GM12878 (cell line): ENCODE measurements at regions not wholly inside any gene's neighbourhood (a gene's known extent, or its start where the extent isn't known, plus 50 kb on each side); places are given as distances from the start of the nearest gene placed in this dataset.

ENCODE experiments used
- ATAC-seq: fragments of 200-7000 bp; cut with Tn5 transposase; 3 replicates; pipeline ENCODE4 v1.9.1; 2020; ENCODE audit warnings: mild to moderate bottlenecking, moderate library complexity
- BruUV-seq: library from RNA; stranded (reverse); fragments of 400-500 nt; replicated peaks from 2 replicates; lab custom pipeline; 2021; lab: Mats Ljungman, UMichigan
- CTCF ChIA-PET: fragments of 300-600 bp; sonication (Branson Sonifier 250); formaldehyde crosslinking; extraction: SDS; loops from one replicate; lab custom pipeline; 2021; ENCODE audit warnings: inconsistent platforms; lab: Yijun Ruan, JAX
- POLR2A ChIA-PET: fragments of 350-600 bp; formaldehyde crosslinking; extraction: SDS; loops from one replicate; lab custom pipeline; 2021; ENCODE audit warnings: inconsistent platforms; lab: Charles Lee
- RAD21 ChIA-PET: fragments of 300-600 bp; sonication (Branson Sonifier 250); formaldehyde crosslinking; loops from one replicate; lab custom pipeline; 2023; ENCODE audit warnings: antibody characterized with exemption; ENCODE audit not compliant: unreplicated experiment; lab: Charles Lee
- SMC1A ChIA-PET: fragments of 300-600 bp; sonication (Branson Sonifier 250); formaldehyde crosslinking; loops from one replicate; lab custom pipeline; 2023; ENCODE audit not compliant: unreplicated experiment, uncharacterized antibody; lab: Charles Lee
- DNase-seq: peaks from one replicate; pipeline ENCODE4 v3.0.0-alpha.2; 2011; ENCODE audit warnings: low read depth, low spot score
- FAIRE-seq: peaks from 3 replicates; lab custom pipeline; 2011; peaks lifted over from hg19 to GRCh38; lab: Jason Lieb, UNC
- H2AFZ ChIP-seq: 2 replicates; pipeline ENCODE4 v1.6.0; 2011; ENCODE audit warnings: low read depth, low read length, control low read depth; ENCODE audit not compliant: control insufficient read depth
- H3K27ac ChIP-seq: 2 replicates; pipeline ENCODE4 v1.5.1; 2011; ENCODE audit warnings: control low read depth; ENCODE audit not compliant: control insufficient read depth, insufficient read depth
- H3K27me3 ChIP-seq, 2 experiments: replicated peaks in 1 of 2; 2 replicates each; pipeline versions ENCODE4 v1.6.0 to v1.6.1; 2011; ENCODE audit warnings: low read length in 1 of 2; ENCODE audit not compliant: control insufficient read depth in 2 of 2, insufficient read depth in 2 of 2
- H3K36me3 ChIP-seq, 2 experiments: 2 replicates each; pipeline ENCODE4 v1.5.1; 2011; ENCODE audit warnings: low read length in 1 of 2; ENCODE audit not compliant: control insufficient read depth in 2 of 2, insufficient read depth in 2 of 2
- H3K4me1 ChIP-seq: 2 replicates; pipeline ENCODE4 v1.6.1; 2011; ENCODE audit warnings: mild to moderate bottlenecking, low read length, moderate library complexity, mixed read lengths; ENCODE audit not compliant: control insufficient read depth, insufficient read depth
- H3K4me2 ChIP-seq: 2 replicates; pipeline ENCODE4 v1.6.0; 2011; ENCODE audit warnings: control low read depth; ENCODE audit not compliant: control insufficient read depth, insufficient read depth
- H3K4me3 ChIP-seq: fragments of 200-600 bp; sonication (generic); 2 replicates; pipeline ENCODE4 v1.5.1; 2016
- H3K79me2 ChIP-seq: 2 replicates; pipeline ENCODE4 v1.6.0; 2011; ENCODE audit warnings: low read length; ENCODE audit not compliant: control insufficient read depth, insufficient read depth
- H3K9ac ChIP-seq: 2 replicates; pipeline ENCODE4 v1.8.0; 2011; ENCODE audit warnings: low read length, control low read depth, mixed read lengths; ENCODE audit not compliant: control insufficient read depth, insufficient read depth
- H3K9me3 ChIP-seq: replicated peaks from 3 replicates; pipeline ENCODE4 v1.5.1; 2011; ENCODE audit warnings: mild to moderate bottlenecking, low read length; ENCODE audit not compliant: control insufficient read depth, insufficient read depth
- H4K20me1 ChIP-seq: 2 replicates; pipeline ENCODE4 v1.6.0; 2011; ENCODE audit not compliant: control insufficient read depth, insufficient read depth
- ASH2L ChIP-seq: fragments of 300-600, 200-600 bp; sonication (generic); IDR thresholded peaks from 2 replicates; pipeline ENCODE4 v1.6.1; 2017; ENCODE audit warnings: low read depth, mild to moderate bottlenecking, borderline replicate concordance
- GABPA ChIP-seq: IDR thresholded peaks from 2 replicates; pipeline ENCODE4 v1.6.1; 2014; ENCODE audit warnings: antibody characterized with exemption, low read depth, mild to moderate bottlenecking, inconsistent platforms
- NFXL1 ChIP-seq: fragments of 450-650 bp; IDR thresholded peaks from 2 replicates; pipeline ENCODE4 v1.6.1; 2017; ENCODE audit warnings: antibody characterized with exemption, mild to moderate bottlenecking, borderline replicate concordance
- POLR2A ChIP-seq: IDR thresholded peaks from 2 replicates; pipeline ENCODE4 v1.6.1; 2011; ENCODE audit warnings: low read depth, mild to moderate bottlenecking, low read length
- STAT3 ChIP-seq: IDR thresholded peaks from 2 replicates; pipeline ENCODE4 v1.6.1; 2011; ENCODE audit warnings: low read depth, low read length, improper control_type of control experiment
- WGBS: methylation state at CpG from one replicate; pipeline ENCODE4 v1.1.6; 2016; ENCODE audit warnings: low lambda C conversion rate; ENCODE audit not compliant: insufficient replicate concordance, insufficient coverage; ENCODE audit errors: missing lambda C conversion rate; 5-methylcytosine and 5-hydroxymethylcytosine counted together
- in situ Hi-C: fragments of 300-500 bp; cut with MboI; formaldehyde crosslinking; loops from 9 replicates; pipeline ENCODE4 v1.14.3; 2018; ENCODE audit warnings: mixed read lengths
- intact Hi-C: fragments of 100-400 bp; cut with micrococcal nuclease; formaldehyde crosslinking; loops from one replicate; pipeline ENCODE4 v1.14.2; 2022; ENCODE audit not compliant: unreplicated experiment
- TF ChIP-seq, protein P1 (sequence below): IDR thresholded peaks from 2 replicates; pipeline ENCODE4 v1.6.1; 2011; ENCODE audit warnings: low read depth, mild to moderate bottlenecking, low read length, moderate library complexity, borderline replicate concordance; ENCODE audit errors: extremely low read depth
- TF ChIP-seq, protein P2 (sequence below): fragments of 450-650 bp; IDR thresholded peaks from 2 replicates; pipeline ENCODE4 v1.6.1; 2017; ENCODE audit warnings: borderline replicate concordance
- TF ChIP-seq, protein P3 (sequence below): fragments of 450-650 bp; IDR thresholded peaks from 2 replicates; pipeline ENCODE4 v1.6.1; 2016; ENCODE audit warnings: mild to moderate bottlenecking, moderate library complexity, borderline replicate concordance

DNA sequence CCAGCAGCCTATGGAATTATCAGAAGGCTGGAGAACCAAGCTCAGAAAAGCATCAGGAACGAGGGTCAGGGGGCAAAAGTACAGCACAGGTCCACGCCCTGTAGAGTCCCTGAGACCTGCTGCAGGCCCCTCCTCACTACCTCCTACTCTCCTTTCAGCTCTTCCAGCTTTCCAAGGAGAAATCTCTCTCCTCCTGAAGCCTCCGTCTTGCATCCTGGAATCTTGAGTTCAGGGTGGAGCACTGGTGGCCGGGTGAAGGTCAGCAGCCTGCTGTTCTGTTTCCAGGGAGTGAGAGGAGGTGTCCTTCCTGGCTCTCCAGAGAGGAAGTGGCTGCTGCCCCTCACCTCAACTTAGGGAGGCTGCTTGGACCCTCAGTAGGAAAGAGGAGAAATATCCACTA, 342.3 kb downstream of the ZSWIM6 start:
- DNase-seq (no peak), FAIRE-seq (no peak), ATAC-seq (no peak)
- TF ChIP-seq, protein P1, sequence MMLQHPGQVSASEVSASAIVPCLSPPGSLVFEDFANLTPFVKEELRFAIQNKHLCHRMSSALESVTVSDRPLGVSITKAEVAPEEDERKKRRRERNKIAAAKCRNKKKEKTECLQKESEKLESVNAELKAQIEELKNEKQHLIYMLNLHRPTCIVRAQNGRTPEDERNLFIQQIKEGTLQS: no peak
- TF ChIP-seq ASH2L: no peak
- CTCF ChIA-PET: no interaction called here
- Histone ChIP-seq H3K27ac (no peak overlapping the region), H3K9ac (no peak overlapping the region), H3K36me3 (no peaks in the 10 kb centered on the region), H3K4me3 (no peak overlapping the region), H3K4me2 (no peak overlapping the region), H3K4me1 (no peaks in the 10 kb centered on the region), H2AFZ (no peak overlapping the region), H3K27me3 (no peaks in the 10 kb centered on the region; a peak in 1 of 4 replicates), H3K79me2 (no peaks in the 10 kb centered on the region), H4K20me1 (no peaks in the 10 kb centered on the region), H3K9me3 (no peaks in the 10 kb centered on the region)
- RAD21 ChIA-PET: no interaction called here
- no TSS peak for BruUV-seq
- intact Hi-C loops: no loop called here
- SMC1A ChIA-PET: no interaction called here
- POLR2A ChIA-PET: no interaction called here
- in situ Hi-C loops: no loop called here
- WGBS: 22% methylated on average over 4 of the region's 4 CpGs

DNA sequence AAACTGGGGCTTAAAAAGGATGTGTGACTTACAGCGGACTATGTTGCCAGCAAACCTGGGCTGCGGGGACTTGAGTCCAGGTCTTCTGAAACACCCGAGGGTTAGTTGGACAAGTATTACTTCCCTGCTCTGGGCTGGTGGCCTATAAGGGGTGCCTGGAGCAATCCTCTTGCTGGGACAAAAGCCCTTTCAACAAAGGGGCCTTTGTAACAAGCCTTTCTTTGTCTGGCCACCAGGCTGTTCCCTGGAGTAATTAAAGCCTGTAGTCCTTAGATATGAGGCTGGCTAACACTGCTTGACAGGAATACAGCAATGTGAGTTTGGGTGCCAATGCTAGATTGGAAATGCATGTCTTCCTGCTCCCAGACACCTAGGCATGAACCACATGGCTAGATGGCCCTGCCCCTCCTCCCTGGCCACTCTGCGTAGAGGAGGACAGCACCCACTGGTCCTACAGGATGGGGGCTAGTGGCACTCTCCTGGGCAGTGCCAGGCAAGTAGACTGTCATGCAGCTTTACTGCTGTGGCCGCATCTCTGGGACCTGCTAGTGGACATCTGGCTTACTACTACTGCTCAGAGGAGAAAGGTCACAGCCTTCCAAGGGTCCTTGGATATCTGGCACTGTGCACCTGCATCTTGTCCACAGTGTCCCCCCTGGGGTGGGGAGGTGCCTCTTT, 343.1 kb downstream of the ZSWIM6 start:
- Histone ChIP-seq H3K4me2 (no peak overlapping the region), H3K9me3 (no peaks in the 10 kb centered on the region), H3K79me2 (no peaks in the 10 kb centered on the region), H3K4me3 (no peak overlapping the region), H2AFZ (no peak overlapping the region), H3K27me3 (no peaks in the 10 kb centered on the region; a peak in 1 of 4 replicates), H3K4me1 (no peaks in the 10 kb centered on the region), H4K20me1 (no peaks in the 10 kb centered on the region), H3K27ac (no peak overlapping the region), H3K36me3 (no peaks in the 10 kb centered on the region), H3K9ac (no peak overlapping the region)
- FAIRE-seq: no peak
- SMC1A ChIA-PET: no interaction called here
- WGBS: 38% methylated on average over 5 of the region's 5 CpGs
- no TSS peak for BruUV-seq
- DNase-seq: no peak
- in situ Hi-C loops (no loop called here), intact Hi-C loops (no loop called here)
- RAD21 ChIA-PET: no interaction called here
- CTCF ChIA-PET: no interaction called here
- POLR2A ChIA-PET: no interaction called here
- ATAC-seq: no peak
- TF ChIP-seq, protein P2, sequence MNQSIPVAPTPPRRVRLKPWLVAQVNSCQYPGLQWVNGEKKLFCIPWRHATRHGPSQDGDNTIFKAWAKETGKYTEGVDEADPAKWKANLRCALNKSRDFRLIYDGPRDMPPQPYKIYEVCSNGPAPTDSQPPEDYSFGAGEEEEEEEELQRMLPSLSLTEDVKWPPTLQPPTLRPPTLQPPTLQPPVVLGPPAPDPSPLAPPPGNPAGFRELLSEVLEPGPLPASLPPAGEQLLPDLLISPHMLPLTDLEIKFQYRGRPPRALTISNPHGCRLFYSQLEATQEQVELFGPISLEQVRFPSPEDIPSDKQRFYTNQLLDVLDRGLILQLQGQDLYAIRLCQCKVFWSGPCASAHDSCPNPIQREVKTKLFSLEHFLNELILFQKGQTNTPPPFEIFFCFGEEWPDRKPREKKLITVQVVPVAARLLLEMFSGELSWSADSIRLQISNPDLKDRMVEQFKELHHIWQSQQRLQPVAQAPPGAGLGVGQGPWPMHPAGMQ: no peak
- TF ChIP-seq POLR2A (no peak), NFXL1 (no peak), GABPA (no peak), STAT3 (no peak)
- TF ChIP-seq, protein P3, sequence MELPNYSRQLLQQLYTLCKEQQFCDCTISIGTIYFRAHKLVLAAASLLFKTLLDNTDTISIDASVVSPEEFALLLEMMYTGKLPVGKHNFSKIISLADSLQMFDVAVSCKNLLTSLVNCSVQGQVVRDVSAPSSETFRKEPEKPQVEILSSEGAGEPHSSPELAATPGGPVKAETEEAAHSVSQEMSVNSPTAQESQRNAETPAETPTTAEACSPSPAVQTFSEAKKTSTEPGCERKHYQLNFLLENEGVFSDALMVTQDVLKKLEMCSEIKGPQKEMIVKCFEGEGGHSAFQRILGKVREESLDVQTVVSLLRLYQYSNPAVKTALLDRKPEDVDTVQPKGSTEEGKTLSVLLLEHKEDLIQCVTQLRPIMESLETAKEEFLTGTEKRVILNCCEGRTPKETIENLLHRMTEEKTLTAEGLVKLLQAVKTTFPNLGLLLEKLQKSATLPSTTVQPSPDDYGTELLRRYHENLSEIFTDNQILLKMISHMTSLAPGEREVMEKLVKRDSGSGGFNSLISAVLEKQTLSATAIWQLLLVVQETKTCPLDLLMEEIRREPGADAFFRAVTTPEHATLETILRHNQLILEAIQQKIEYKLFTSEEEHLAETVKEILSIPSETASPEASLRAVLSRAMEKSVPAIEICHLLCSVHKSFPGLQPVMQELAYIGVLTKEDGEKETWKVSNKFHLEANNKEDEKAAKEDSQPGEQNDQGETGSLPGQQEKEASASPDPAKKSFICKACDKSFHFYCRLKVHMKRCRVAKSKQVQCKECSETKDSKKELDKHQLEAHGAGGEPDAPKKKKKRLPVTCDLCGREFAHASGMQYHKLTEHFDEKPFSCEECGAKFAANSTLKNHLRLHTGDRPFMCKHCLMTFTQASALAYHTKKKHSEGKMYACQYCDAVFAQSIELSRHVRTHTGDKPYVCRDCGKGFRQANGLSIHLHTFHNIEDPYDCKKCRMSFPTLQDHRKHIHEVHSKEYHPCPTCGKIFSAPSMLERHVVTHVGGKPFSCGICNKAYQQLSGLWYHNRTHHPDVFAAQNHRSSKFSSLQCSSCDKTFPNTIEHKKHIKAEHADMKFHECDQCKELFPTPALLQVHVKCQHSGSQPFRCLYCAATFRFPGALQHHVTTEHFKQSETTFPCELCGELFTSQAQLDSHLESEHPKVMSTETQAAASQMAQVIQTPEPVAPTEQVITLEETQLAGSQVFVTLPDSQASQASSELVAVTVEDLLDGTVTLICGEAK: no peak
